Kidney epithelial cell (primary cell): ENCODE measurements at regions not wholly inside any gene's neighbourhood (a gene's known extent, or its start where the extent isn't known, plus 50 kb on each side); places are given as distances from the start of the nearest gene placed in this dataset.
"Not testable (repeated sequence)": the region's sequence is repeated elsewhere in the genome, so short reads cannot be mapped to it uniquely, and the experiment has no call there.

Experiments
- DNase-seq: peaks from one replicate; pipeline ENCODE4 v3.0.0-alpha.2; 2010; ENCODE audit warnings: low read depth
- H3K27me3 ChIP-seq: 2 replicates; pipeline ENCODE4 v1.6.0; 2011; ENCODE audit warnings: low read length; ENCODE audit not compliant: control insufficient read depth, insufficient read depth
- H3K36me3 ChIP-seq: 2 replicates; pipeline ENCODE4 v1.5.1; 2011; ENCODE audit warnings: low read length; ENCODE audit not compliant: control insufficient read depth, insufficient read depth
- H3K4me3 ChIP-seq: 2 replicates; pipeline ENCODE4 v1.5.1; 2011; ENCODE audit warnings: low read depth, mild to moderate bottlenecking, control low read depth, low read length
- CTCF ChIP-seq: IDR thresholded peaks from 2 replicates; pipeline ENCODE4 v1.5.1; 2011; ENCODE audit warnings: mild to moderate bottlenecking, moderate library complexity, low read length, control low read depth, inconsistent platforms; ENCODE audit not compliant: insufficient read depth, poor library complexity, severe bottlenecking

GRCh38 chr3:168951368-168951767 is 712.1 kb downstream of the MECOM start:
- peak; percentile 39 for DNase-seq
- no peak overlapping the region for H3K4me3 ChIP-seq
- H3K27me3 ChIP-seq: no peaks in the 10 kb centered on the region
- H3K36me3 ChIP-seq: no peaks in the 10 kb centered on the region
- TF ChIP-seq CTCF: no peak

- no peaks in the 10 kb centered on the region for H3K27me3 ChIP-seq
- no peak for DNase-seq
- no peaks in the 10 kb centered on the region for H3K36me3 ChIP-seq
- no peak for TF ChIP-seq CTCF
- H3K4me3 ChIP-seq: no peak overlapping the region
These were observed 712.9 kb downstream of the MECOM start for GRCh38 chr3:168950622-168951021.

- DNase-seq: no peak
These were observed 723.8 kb downstream of the MECOM start for GRCh38 chr3:168939651-168940238.

GRCh38 chr3:168933614-168934013 is 729.9 kb downstream of the MECOM start:
- no peak for TF ChIP-seq CTCF
- Histone ChIP-seq H3K4me3 (no peak overlapping the region), H3K36me3 (no peaks in the 10 kb centered on the region), H3K27me3 (no peaks in the 10 kb centered on the region)
- DNase-seq: no peak

More at GRCh38 chr3:168939651-168940238, 723.8 kb downstream of the MECOM start:
- no peak overlapping the region for H3K4me3 ChIP-seq
- H3K27me3 ChIP-seq: no peaks in the 10 kb centered on the region
- no peaks in the 10 kb centered on the region for H3K36me3 ChIP-seq
- no peak for TF ChIP-seq CTCF

GRCh38 chr3:168929997-168930396 is 733.5 kb downstream of the MECOM start:
- not testable (repeated sequence) for H3K27me3 ChIP-seq, H3K36me3 ChIP-seq, DNase-seq, H3K4me3 ChIP-seq

GRCh38 chr3:168926426-168926825 is 737.1 kb downstream of the MECOM start:
- DNase-seq: no peak
- Histone ChIP-seq H3K27me3 (no peaks in the 10 kb centered on the region), H3K36me3 (no peaks in the 10 kb centered on the region), H3K4me3 (no peak overlapping the region)
- TF ChIP-seq CTCF: no peak
